Mesenchymal stem cell (in vitro differentiated cells and primary cell): ENCODE measurements at regions not wholly inside any gene's neighbourhood (a gene's known extent, or its start where the extent isn't known, plus 50 kb on each side); places are given as distances from the start of the nearest gene placed in this dataset.

Experiments
- DNase-seq: peaks from one replicate; pipeline ENCODE4 v3.0.0-alpha.2; 2013
- H2AFZ ChIP-seq: one replicate; pipeline ENCODE4 v1.6.1; 2013; ENCODE audit warnings: low read depth, mild to moderate bottlenecking, control low read depth, inconsistent platforms, low read length, moderate library complexity
- H2AK5ac ChIP-seq: 2 replicates; pipeline ENCODE4 v1.6.1; 2013; ENCODE audit warnings: low read length, moderate library complexity, mild to moderate bottlenecking, inconsistent platforms; ENCODE audit not compliant: severe bottlenecking
- H2BK120ac ChIP-seq: one replicate; pipeline ENCODE4 v1.6.1; 2013; ENCODE audit warnings: low read depth, mild to moderate bottlenecking, inconsistent platforms, low read length, moderate library complexity
- H2BK12ac ChIP-seq, 2 experiments: one replicate each; pipeline ENCODE4 v1.6.1; 2013; ENCODE audit warnings: inconsistent platforms in 2 of 2, low read length in 2 of 2, mild to moderate bottlenecking in 2 of 2, moderate library complexity in 2 of 2, control low read depth in 1 of 2
- H2BK15ac ChIP-seq: one replicate; pipeline ENCODE4 v1.6.1; 2013; ENCODE audit warnings: mild to moderate bottlenecking, low read depth, inconsistent platforms; ENCODE audit not compliant: poor library complexity, severe bottlenecking
- H2BK5ac ChIP-seq: 2 replicates; pipeline ENCODE4 v1.6.1; 2013; ENCODE audit warnings: low read depth, mild to moderate bottlenecking, low read length, control low read depth, inconsistent platforms; ENCODE audit not compliant: poor library complexity, severe bottlenecking
- H3K14ac ChIP-seq, 2 experiments: one replicate each; pipeline ENCODE4 v1.6.1; 2013; ENCODE audit warnings: inconsistent platforms in 2 of 2, low read length in 2 of 2, control low read depth in 1 of 2, mild to moderate bottlenecking in 1 of 2, moderate library complexity in 1 of 2
- H3K18ac ChIP-seq, 2 experiments: one replicate each; pipeline ENCODE4 v1.6.1; 2013; ENCODE audit warnings: inconsistent platforms in 2 of 2, low read length in 2 of 2, control low read depth in 1 of 2, low read depth in 1 of 2, mild to moderate bottlenecking in 1 of 2
- H3K23ac ChIP-seq, 2 experiments: one replicate each; pipeline ENCODE4 v1.6.1; 2013; ENCODE audit warnings: inconsistent platforms in 2 of 2, low read length in 2 of 2, mild to moderate bottlenecking in 2 of 2, moderate library complexity in 2 of 2, control low read depth in 1 of 2
- H3K27ac ChIP-seq: 2 replicates; pipeline ENCODE4 v1.5.1; 2013; ENCODE audit warnings: mild to moderate bottlenecking, moderate library complexity, low read length, control low read depth, inconsistent platforms; ENCODE audit not compliant: poor library complexity, severe bottlenecking
- H3K27me3 ChIP-seq, 2 experiments: 2 replicates each; pipeline versions ENCODE4 v1.6.1 to v1.7.0; 2013; ENCODE audit warnings: low read length in 2 of 2, mild to moderate bottlenecking in 2 of 2, moderate library complexity in 2 of 2, control low read depth in 1 of 2, inconsistent platforms in 1 of 2; ENCODE audit not compliant: control insufficient read depth in 1 of 2, insufficient read depth in 1 of 2
- H3K36me3 ChIP-seq, 2 experiments: 2 replicates each; pipeline versions ENCODE4 v1.6.1 to v1.7.0; 2013; ENCODE audit warnings: low read length in 2 of 2, control low read depth in 1 of 2, inconsistent platforms in 1 of 2, low read depth in 1 of 2, mild to moderate bottlenecking in 1 of 2; ENCODE audit not compliant: insufficient read depth in 2 of 2, control insufficient read depth in 1 of 2
- H3K4ac ChIP-seq, 2 experiments: one replicate each; pipeline ENCODE4 v1.6.1; 2013; ENCODE audit warnings: inconsistent platforms in 2 of 2, low read length in 2 of 2, mild to moderate bottlenecking in 2 of 2, moderate library complexity in 2 of 2, control low read depth in 1 of 2, low read depth in 1 of 2
- H3K4me1 ChIP-seq: 2 replicates; pipeline ENCODE4 v1.6.1; 2013; ENCODE audit warnings: low read depth, low read length, control low read depth; ENCODE audit not compliant: control insufficient read depth, insufficient read depth
- H3K4me2 ChIP-seq: 2 replicates; pipeline ENCODE4 v1.6.1; 2013; ENCODE audit warnings: low read length, mild to moderate bottlenecking, inconsistent platforms; ENCODE audit not compliant: poor library complexity, severe bottlenecking
- H3K4me3 ChIP-seq, 2 experiments: 2 replicates each; pipeline versions ENCODE4 v1.5.1 to v1.7.0; 2013; ENCODE audit warnings: low read length in 2 of 2, mild to moderate bottlenecking in 2 of 2, control low read depth in 1 of 2, low read depth in 1 of 2; ENCODE audit not compliant: insufficient read depth in 1 of 2
- H3K79me1 ChIP-seq: replicated peaks from 2 replicates; pipeline ENCODE4 v1.6.1; 2013; ENCODE audit warnings: mild to moderate bottlenecking, control low read depth, low read length, inconsistent platforms; ENCODE audit not compliant: poor library complexity, severe bottlenecking
- H3K9ac ChIP-seq: 2 replicates; pipeline ENCODE4 v1.7.0; 2013; ENCODE audit warnings: mild to moderate bottlenecking, low read length, moderate library complexity
- H3K9me3 ChIP-seq: 2 replicates; pipeline ENCODE4 v1.7.0; 2013; ENCODE audit warnings: mild to moderate bottlenecking, low read length; ENCODE audit not compliant: control insufficient read depth
- H4K8ac ChIP-seq: one replicate; pipeline ENCODE4 v1.6.1; 2013; ENCODE audit warnings: inconsistent platforms, mild to moderate bottlenecking, low read length, moderate library complexity
- H4K91ac ChIP-seq: one replicate; pipeline ENCODE4 v1.6.1; 2013; ENCODE audit warnings: mild to moderate bottlenecking, low read length, inconsistent platforms
- WGBS: methylation state at CpG from one replicate; pipeline ENCODE4 v1.1.7; 2013; ENCODE audit warnings: mixed read lengths; 5-methylcytosine and 5-hydroxymethylcytosine counted together

GRCh38 chr15:88986949-88987590, 73.9 kb upstream of the MFGE8 start:
- no peak overlapping the region for H2BK5ac ChIP-seq
- 51% methylated on average over 11 of the region's 11 CpGs for WGBS
- H3K27me3 ChIP-seq, result no peaks in the 10 kb centered on the region
- no peak overlapping the region for H3K4ac ChIP-seq
- H2AK5ac ChIP-seq, result no peak overlapping the region
- H3K36me3 ChIP-seq, result no peaks in the 10 kb centered on the region
- no peak overlapping the region for H3K4me3 ChIP-seq
- no peak overlapping the region for H2BK120ac ChIP-seq
- no peak for DNase-seq
- H4K8ac ChIP-seq, result peak overlapping the region; percentile 39
- H3K27ac ChIP-seq, result no peak overlapping the region
- no peak overlapping the region for H3K4me2 ChIP-seq
- H3K9me3 ChIP-seq, result no peaks in the 10 kb centered on the region
- H3K79me1 ChIP-seq, result no peaks in the 10 kb centered on the region
- no peak overlapping the region for H2AFZ ChIP-seq
- H4K91ac ChIP-seq, result no peak overlapping the region
- no peak overlapping the region for H2BK12ac ChIP-seq
- no peak overlapping the region for H3K18ac ChIP-seq
- peaks cover 27% of the 10 kb centered on the region for H3K4me1 ChIP-seq
- H3K14ac ChIP-seq, result peak overlapping the region in 1 of 2 experiments; percentile 53
- H2BK15ac ChIP-seq, result no peak overlapping the region
- no peak overlapping the region for H3K23ac ChIP-seq
- no peak overlapping the region for H3K9ac ChIP-seq

GRCh38 chr15:88987591-88987933, 74.4 kb upstream of the MFGE8 start:
- Histone ChIP-seq H3K4me2 (no peak overlapping the region), H3K79me1 (no peaks in the 10 kb centered on the region), H3K27ac (no peak overlapping the region), H4K8ac (no peak overlapping the region), H3K4me1 (peaks cover 23% of the 10 kb centered on the region), H2BK12ac (no peak overlapping the region), H3K27me3 (no peaks in the 10 kb centered on the region), H2BK120ac (peak overlapping the region; percentile 82), H3K18ac (no peak overlapping the region), H2BK5ac (no peak overlapping the region), H3K14ac (peak overlapping the region in 1 of 2 experiments; percentile 53), H2AFZ (no peak overlapping the region), H3K23ac (no peak overlapping the region), H3K9ac (no peak overlapping the region), H2BK15ac (no peak overlapping the region), H2AK5ac (no peak overlapping the region), H3K4me3 (no peak overlapping the region), H4K91ac (no peak overlapping the region), H3K9me3 (no peaks in the 10 kb centered on the region), H3K4ac (no peak overlapping the region), H3K36me3 (no peaks in the 10 kb centered on the region)
- 79% methylated on average over 7 of the region's 7 CpGs for WGBS
- DNase-seq, result no peak

- DNase-seq, result no peak
These were observed 74.9 kb upstream of the MFGE8 start for GRCh38 chr15:88987934-88988671.

GRCh38 chr15:88989578-88989977, 76.4 kb upstream of the MFGE8 start:
- no peaks in the 10 kb centered on the region for H3K9me3 ChIP-seq
- 7% methylated on average over 4 of the region's 5 CpGs for WGBS
- no peak overlapping the region for H2AK5ac ChIP-seq
- H2BK5ac ChIP-seq, result no peak overlapping the region
- H3K36me3 ChIP-seq, result no peaks in the 10 kb centered on the region
- H3K9ac ChIP-seq, result no peak overlapping the region
- no peak overlapping the region for H3K23ac ChIP-seq
- H2BK120ac ChIP-seq, result no peak overlapping the region
- peak overlapping the region; percentile 72 for H3K27ac ChIP-seq
- H3K27me3 ChIP-seq, result no peaks in the 10 kb centered on the region
- H4K91ac ChIP-seq, result no peak overlapping the region
- no peak overlapping the region for H3K4ac ChIP-seq
- H4K8ac ChIP-seq, result no peak overlapping the region
- H3K79me1 ChIP-seq, result no peaks in the 10 kb centered on the region
- H3K18ac ChIP-seq, result no peak overlapping the region
- H3K4me2 ChIP-seq, result no peak overlapping the region
- H3K4me3 ChIP-seq, result peak overlapping the region in 1 of 2 experiments; percentile 40
- H3K4me1 ChIP-seq, result peaks cover 19% of the 10 kb centered on the region
- peak; percentile 84 for DNase-seq
- H2BK12ac ChIP-seq, result no peak overlapping the region
- no peak overlapping the region for H2BK15ac ChIP-seq
- H3K14ac ChIP-seq, result no peak overlapping the region
- no peak overlapping the region for H2AFZ ChIP-seq

More at GRCh38 chr15:88987934-88988671, 74.9 kb upstream of the MFGE8 start:
- Histone ChIP-seq H3K27me3 (no peaks in the 10 kb centered on the region), H3K27ac (no peak overlapping the region), H3K23ac (no peak overlapping the region), H3K36me3 (no peaks in the 10 kb centered on the region), H2AK5ac (peak overlapping the region; percentile 91), H4K8ac (peak overlapping the region; percentile 32), H3K4me3 (no peak overlapping the region), H2BK5ac (peak overlapping the region; percentile 8), H2BK15ac (no peak overlapping the region), H3K18ac (peak overlapping the region in 1 of 2 experiments; percentile 8), H3K4me1 (peaks cover 19% of the 10 kb centered on the region), H3K9ac (no peak overlapping the region), H3K9me3 (no peaks in the 10 kb centered on the region), H3K14ac (no peak overlapping the region), H2BK120ac (peak overlapping the region; percentile 82), H3K4me2 (no peak overlapping the region), H3K79me1 (no peaks in the 10 kb centered on the region), H3K4ac (no peak overlapping the region), H2BK12ac (no peak overlapping the region), H4K91ac (no peak overlapping the region), H2AFZ (peak overlapping the region; percentile 7)
- WGBS, result 33% methylated on average over 7 of the region's 8 CpGs
